Fibroblast of mammary gland (primary cell): ENCODE measurements at regions not wholly inside any gene's neighbourhood (a gene's known extent, or its start where the extent isn't known, plus 50 kb on each side); places are given as distances from the start of the nearest gene placed in this dataset.

Experiments used
- DNase-seq: peaks from one replicate; pipeline ENCODE4 v3.0.0-alpha.2; 2010; ENCODE audit warnings: low read depth
- H3K4me3 ChIP-seq: 2 replicates; pipeline ENCODE4 v1.5.1; 2011; ENCODE audit warnings: low read depth, mild to moderate bottlenecking, low read length, moderate library complexity; ENCODE audit not compliant: control insufficient read depth
- TF ChIP-seq, protein P1 (sequence below): conservative IDR thresholded peaks from 2 replicates; pipeline ENCODE4 v1.5.1; 2011; ENCODE audit warnings: low read depth, low read length, inconsistent platforms; ENCODE audit not compliant: control insufficient read depth, insufficient read depth

GRCh38 chr11:43200031-43200430, 111.8 kb upstream of the API5 start:
- no peak for DNase-seq
- TF ChIP-seq, protein P1, sequence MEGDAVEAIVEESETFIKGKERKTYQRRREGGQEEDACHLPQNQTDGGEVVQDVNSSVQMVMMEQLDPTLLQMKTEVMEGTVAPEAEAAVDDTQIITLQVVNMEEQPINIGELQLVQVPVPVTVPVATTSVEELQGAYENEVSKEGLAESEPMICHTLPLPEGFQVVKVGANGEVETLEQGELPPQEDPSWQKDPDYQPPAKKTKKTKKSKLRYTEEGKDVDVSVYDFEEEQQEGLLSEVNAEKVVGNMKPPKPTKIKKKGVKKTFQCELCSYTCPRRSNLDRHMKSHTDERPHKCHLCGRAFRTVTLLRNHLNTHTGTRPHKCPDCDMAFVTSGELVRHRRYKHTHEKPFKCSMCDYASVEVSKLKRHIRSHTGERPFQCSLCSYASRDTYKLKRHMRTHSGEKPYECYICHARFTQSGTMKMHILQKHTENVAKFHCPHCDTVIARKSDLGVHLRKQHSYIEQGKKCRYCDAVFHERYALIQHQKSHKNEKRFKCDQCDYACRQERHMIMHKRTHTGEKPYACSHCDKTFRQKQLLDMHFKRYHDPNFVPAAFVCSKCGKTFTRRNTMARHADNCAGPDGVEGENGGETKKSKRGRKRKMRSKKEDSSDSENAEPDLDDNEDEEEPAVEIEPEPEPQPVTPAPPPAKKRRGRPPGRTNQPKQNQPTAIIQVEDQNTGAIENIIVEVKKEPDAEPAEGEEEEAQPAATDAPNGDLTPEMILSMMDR: no peak
- H3K4me3 ChIP-seq: no peak overlapping the region

GRCh38 chr11:43212279-43212678, 99.5 kb upstream of the API5 start:
- no peak overlapping the region for H3K4me3 ChIP-seq
- DNase-seq: no peak
- TF ChIP-seq, protein P1: no peak

DNA sequence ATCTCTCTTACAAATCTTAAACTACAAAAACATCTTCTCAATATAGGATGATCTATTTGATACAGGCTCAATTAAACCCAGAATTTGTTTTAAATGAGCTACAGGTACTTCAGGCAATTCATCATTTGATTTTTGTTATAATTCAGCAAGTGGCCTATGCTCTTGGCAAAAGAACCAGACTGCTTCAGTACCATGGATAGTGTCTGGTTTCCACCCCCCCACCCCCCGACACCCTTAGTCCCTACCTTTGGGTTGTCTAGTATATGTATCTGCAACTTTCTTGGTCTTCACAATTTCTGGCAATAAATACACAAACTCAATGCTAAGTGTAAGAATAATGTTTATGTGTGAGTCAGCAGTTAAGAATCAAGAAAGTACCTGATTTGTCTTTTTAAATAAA, 97.3 kb upstream of the API5 start:
- TF ChIP-seq, protein P1: no peak
- no peak overlapping the region for H3K4me3 ChIP-seq
- DNase-seq: no peak

GRCh38 chr11:43217849-43218248, 93.9 kb upstream of the API5 start:
- no peak for DNase-seq
- TF ChIP-seq, protein P1: no peak
- H3K4me3 ChIP-seq: no peak overlapping the region

DNA sequence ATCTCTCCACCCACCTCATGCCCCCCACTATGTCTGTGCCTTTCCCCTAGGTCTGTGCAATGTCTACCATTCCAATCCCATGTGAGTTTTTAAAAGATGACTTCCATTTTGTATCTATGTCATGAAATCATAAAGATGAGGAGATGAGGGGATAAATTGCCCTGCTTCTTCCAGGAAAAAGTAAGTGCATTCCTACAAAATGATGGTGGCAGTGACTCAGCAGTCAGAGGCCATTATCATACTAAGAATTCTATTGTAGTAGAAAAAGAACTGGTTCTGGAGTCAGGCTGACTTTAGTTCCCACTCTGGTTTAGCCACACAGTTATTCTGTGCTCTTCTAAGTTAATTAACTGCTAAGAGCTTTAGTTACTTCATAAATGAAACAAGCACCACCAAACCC, 89.6 kb upstream of the API5 start:
- DNase-seq: no peak
- TF ChIP-seq, protein P1: no peak
- H3K4me3 ChIP-seq: no peak overlapping the region

- no peak overlapping the region for H3K4me3 ChIP-seq
- DNase-seq: no peak
- TF ChIP-seq, protein P1: no peak
Measured at GRCh38 chr11:43223026-43223425, 88.8 kb upstream of the API5 start.

- no peak for DNase-seq
- no peak overlapping the region for H3K4me3 ChIP-seq
- TF ChIP-seq, protein P1: no peak
Measured at GRCh38 chr11:43234881-43235280, 76.9 kb upstream of the API5 start.
